ENCODE measurements at regions not wholly inside any gene's neighbourhood (a gene's known extent, or its start where the extent isn't known, plus 50 kb on each side); places are given as distances from the start of the nearest gene placed in this dataset.

- TF ChIP-seq, protein P1, sequence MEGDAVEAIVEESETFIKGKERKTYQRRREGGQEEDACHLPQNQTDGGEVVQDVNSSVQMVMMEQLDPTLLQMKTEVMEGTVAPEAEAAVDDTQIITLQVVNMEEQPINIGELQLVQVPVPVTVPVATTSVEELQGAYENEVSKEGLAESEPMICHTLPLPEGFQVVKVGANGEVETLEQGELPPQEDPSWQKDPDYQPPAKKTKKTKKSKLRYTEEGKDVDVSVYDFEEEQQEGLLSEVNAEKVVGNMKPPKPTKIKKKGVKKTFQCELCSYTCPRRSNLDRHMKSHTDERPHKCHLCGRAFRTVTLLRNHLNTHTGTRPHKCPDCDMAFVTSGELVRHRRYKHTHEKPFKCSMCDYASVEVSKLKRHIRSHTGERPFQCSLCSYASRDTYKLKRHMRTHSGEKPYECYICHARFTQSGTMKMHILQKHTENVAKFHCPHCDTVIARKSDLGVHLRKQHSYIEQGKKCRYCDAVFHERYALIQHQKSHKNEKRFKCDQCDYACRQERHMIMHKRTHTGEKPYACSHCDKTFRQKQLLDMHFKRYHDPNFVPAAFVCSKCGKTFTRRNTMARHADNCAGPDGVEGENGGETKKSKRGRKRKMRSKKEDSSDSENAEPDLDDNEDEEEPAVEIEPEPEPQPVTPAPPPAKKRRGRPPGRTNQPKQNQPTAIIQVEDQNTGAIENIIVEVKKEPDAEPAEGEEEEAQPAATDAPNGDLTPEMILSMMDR (IDR thresholded peaks at IDR 0.05): no peak
- no peak for TF ChIP-seq POLR2A (IDR thresholded peaks at IDR 0.05)
- TF ChIP-seq POLR2AphosphoS5 (IDR thresholded peaks at IDR 0.05): no peak
Measured at GRCh38 chr6:126480268-126480667, 140.4 kb downstream of the CENPW start.
